HL-60 (cell line): ENCODE measurements at regions not wholly inside any gene's neighbourhood (a gene's known extent, or its start where the extent isn't known, plus 50 kb on each side); places are given as distances from the start of the nearest gene placed in this dataset.

ENCODE experiments used
- DNase-seq, 2 experiments: peaks; one replicate each; pipeline ENCODE4 v3.0.0-alpha.2; 2010 to 2020; ENCODE audit warnings: low read depth in 1 of 2, low spot score in 1 of 2
- H3K27ac ChIP-seq: fragments of 250-450 bp; sonication (Bioruptor Pico); replicated peaks from 2 replicates; pipeline ENCODE4 v1.5.1; 2020; ENCODE audit warnings: mild to moderate bottlenecking, moderate library complexity
- H3K27me3 ChIP-seq: fragments of 250-450 bp; sonication (Bioruptor Pico); 2 replicates; pipeline ENCODE4 v1.5.1; 2021; ENCODE audit warnings: mild to moderate bottlenecking, moderate library complexity; ENCODE audit not compliant: insufficient read depth, poor library complexity, severe bottlenecking
- H3K4me3 ChIP-seq: replicated peaks from 2 replicates; pipeline ENCODE4 v1.5.1; 2011; ENCODE audit warnings: mild to moderate bottlenecking, control low read depth, low read length; ENCODE audit not compliant: insufficient read depth
- GABPA ChIP-seq: IDR thresholded peaks from 2 replicates; pipeline ENCODE4 v1.6.1; 2012; ENCODE audit warnings: low read depth
- POLR2AphosphoS5 ChIP-seq: IDR thresholded peaks from 2 replicates; pipeline ENCODE4 v1.6.1; 2012; ENCODE audit warnings: low read depth
- SPI1 ChIP-seq: IDR thresholded peaks from 2 replicates; pipeline ENCODE4 v1.6.1; 2012; ENCODE audit warnings: low read depth, mild to moderate bottlenecking, borderline replicate concordance
- TF ChIP-seq, protein P1 (sequence below): IDR thresholded peaks from 2 replicates; pipeline ENCODE4 v1.6.1; 2012; ENCODE audit warnings: low read depth; ENCODE audit not compliant: insufficient replicate concordance
- TF ChIP-seq, protein P2 (sequence below): IDR thresholded peaks from one replicate; pipeline ENCODE4 v1.5.1; 2011; ENCODE audit warnings: low read length, control low read depth, inconsistent platforms; ENCODE audit not compliant: insufficient read depth

DNA sequence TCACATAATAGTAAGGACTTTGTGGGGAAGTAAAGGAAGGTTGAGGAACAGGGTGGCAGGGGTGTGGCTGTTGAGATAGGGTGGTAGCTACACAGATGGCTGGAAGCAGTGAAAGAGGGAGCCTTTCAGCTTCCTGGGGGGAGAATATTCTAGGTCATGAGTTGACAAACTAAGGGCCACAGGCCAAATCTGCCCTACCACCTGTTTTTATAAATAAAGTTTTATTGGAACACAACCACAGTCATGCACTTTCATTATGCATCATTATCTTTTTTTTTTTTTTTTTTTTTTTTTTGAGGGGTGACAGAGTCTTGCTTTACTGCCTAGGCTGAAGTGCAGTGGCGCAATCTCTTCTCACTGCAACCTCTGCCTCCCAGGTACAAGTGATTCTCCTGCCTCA lies 243.1 kb downstream of the NFATC2 start:
- no peak overlapping the region for H3K4me3 ChIP-seq
- H3K27me3 ChIP-seq: no peaks in the 10 kb centered on the region
- no peak overlapping the region for H3K27ac ChIP-seq
- no peak for DNase-seq
- TF ChIP-seq, protein P1, sequence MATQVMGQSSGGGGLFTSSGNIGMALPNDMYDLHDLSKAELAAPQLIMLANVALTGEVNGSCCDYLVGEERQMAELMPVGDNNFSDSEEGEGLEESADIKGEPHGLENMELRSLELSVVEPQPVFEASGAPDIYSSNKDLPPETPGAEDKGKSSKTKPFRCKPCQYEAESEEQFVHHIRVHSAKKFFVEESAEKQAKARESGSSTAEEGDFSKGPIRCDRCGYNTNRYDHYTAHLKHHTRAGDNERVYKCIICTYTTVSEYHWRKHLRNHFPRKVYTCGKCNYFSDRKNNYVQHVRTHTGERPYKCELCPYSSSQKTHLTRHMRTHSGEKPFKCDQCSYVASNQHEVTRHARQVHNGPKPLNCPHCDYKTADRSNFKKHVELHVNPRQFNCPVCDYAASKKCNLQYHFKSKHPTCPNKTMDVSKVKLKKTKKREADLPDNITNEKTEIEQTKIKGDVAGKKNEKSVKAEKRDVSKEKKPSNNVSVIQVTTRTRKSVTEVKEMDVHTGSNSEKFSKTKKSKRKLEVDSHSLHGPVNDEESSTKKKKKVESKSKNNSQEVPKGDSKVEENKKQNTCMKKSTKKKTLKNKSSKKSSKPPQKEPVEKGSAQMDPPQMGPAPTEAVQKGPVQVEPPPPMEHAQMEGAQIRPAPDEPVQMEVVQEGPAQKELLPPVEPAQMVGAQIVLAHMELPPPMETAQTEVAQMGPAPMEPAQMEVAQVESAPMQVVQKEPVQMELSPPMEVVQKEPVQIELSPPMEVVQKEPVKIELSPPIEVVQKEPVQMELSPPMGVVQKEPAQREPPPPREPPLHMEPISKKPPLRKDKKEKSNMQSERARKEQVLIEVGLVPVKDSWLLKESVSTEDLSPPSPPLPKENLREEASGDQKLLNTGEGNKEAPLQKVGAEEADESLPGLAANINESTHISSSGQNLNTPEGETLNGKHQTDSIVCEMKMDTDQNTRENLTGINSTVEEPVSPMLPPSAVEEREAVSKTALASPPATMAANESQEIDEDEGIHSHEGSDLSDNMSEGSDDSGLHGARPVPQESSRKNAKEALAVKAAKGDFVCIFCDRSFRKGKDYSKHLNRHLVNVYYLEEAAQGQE: no peak
- TF ChIP-seq POLR2AphosphoS5 (no peak), SPI1 (no peak), GABPA (no peak)
- TF ChIP-seq, protein P2, sequence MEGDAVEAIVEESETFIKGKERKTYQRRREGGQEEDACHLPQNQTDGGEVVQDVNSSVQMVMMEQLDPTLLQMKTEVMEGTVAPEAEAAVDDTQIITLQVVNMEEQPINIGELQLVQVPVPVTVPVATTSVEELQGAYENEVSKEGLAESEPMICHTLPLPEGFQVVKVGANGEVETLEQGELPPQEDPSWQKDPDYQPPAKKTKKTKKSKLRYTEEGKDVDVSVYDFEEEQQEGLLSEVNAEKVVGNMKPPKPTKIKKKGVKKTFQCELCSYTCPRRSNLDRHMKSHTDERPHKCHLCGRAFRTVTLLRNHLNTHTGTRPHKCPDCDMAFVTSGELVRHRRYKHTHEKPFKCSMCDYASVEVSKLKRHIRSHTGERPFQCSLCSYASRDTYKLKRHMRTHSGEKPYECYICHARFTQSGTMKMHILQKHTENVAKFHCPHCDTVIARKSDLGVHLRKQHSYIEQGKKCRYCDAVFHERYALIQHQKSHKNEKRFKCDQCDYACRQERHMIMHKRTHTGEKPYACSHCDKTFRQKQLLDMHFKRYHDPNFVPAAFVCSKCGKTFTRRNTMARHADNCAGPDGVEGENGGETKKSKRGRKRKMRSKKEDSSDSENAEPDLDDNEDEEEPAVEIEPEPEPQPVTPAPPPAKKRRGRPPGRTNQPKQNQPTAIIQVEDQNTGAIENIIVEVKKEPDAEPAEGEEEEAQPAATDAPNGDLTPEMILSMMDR: no peak

DNA sequence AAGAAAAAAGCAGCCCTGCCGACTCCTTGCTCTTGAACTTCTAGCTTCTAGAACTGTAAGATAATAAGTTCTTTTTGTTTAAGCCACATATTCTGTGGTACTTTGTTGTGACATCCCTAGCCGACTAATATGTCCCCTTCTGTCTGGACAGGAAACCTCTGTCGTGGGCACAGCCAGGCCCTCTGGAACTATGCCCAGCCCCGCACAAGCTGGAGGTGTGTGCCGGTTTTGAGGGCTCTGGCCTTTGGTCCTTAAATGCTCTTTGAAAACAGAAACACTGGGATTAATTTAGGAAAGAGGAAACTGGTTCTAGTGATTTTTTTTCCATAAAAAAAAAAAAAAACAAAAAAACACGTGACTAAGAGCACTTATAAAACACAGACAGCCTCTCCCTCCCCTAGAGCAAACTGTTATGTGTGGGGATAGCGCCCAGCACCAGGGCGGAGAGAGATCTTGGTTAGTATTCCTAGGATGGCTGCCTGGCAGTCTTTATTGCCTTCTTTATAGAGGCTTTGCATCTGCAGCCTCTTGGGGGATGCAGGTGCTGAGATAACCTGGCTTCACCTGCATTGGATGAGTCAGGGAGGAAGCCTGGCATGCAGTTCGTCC lies 244.3 kb downstream of the NFATC2 start:
- TF ChIP-seq POLR2AphosphoS5 (no peak), SPI1 (no peak), GABPA (no peak)
- TF ChIP-seq, protein P1: no peak
- TF ChIP-seq, protein P2: no peak
- no peak overlapping the region for H3K27ac ChIP-seq
- no peak for DNase-seq
- H3K27me3 ChIP-seq: no peaks in the 10 kb centered on the region
- no peak overlapping the region for H3K4me3 ChIP-seq

DNA sequence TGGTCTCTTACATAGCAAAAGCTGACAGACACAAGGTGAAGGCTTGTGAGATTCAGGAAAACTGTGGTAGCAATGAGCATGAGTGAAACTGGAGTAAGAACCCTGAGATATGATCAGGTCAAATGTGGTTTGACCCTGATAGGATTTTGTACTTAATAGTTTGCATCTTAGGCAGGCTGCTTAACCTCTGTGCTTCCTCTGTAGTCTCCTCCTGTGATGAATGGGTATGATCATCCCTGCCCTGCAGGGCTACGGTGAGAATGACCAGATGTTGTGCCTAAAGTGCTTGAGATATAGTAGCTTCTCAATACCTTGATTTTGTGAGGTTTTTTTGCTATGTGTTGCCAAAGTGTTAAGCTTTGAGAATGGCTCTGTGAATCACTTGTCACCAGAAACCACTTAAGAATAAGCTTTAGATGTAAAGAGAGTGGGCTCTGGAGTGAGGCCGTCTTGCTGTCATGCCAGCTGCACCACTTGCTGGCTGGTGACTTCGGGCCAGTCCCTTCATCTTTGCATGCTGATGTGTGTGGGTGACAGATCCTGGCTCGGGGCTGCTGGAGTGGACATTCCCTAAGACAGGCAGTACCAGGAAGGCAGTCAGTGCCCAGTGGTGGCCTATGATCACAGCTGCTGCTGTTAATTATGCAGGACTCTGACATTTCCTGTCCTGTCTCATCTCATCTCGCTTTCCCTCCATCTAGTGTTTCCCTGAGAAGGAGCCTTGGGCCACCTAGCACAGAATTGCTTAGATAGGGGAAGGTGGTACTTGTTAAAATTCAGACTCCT lies 254.7 kb downstream of the NFATC2 start:
- TF ChIP-seq, protein P1: no peak
- no peak for TF ChIP-seq SPI1
- no peak for TF ChIP-seq POLR2AphosphoS5
- no peak for TF ChIP-seq GABPA
- no peaks in the 10 kb centered on the region for H3K27me3 ChIP-seq

More for the DNA sequence above, 254.7 kb downstream of the NFATC2 start:
- no peak overlapping the region for H3K4me3 ChIP-seq
- no peak for DNase-seq
- no peak overlapping the region for H3K27ac ChIP-seq
